ENCODE measurements at regions not wholly inside any gene's neighbourhood (a gene's known extent, or its start where the extent isn't known, plus 50 kb on each side); places are given as distances from the start of the nearest gene placed in this dataset.

DNA sequence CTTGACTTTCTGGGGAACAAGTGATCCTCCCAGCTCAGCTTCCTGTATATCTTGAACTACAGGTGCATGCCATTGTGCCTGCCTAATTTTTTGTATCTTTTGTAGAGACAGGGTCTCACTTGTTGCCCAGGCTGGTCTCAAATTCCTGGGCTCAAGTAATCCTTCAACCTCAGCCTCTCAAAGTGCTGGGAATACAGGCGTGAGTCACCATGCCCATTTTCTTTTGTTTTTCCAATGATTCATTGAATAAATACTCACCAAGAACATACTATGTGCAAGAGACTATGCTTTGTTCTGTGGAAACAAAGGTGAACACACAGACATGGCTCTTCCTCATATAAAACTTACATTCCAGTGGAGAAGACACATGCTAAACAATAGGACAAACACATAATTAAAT lies 407.8 kb upstream of the DAB1 start:
- no peak for DNase-seq (ENCODE audit: low read depth in 2 of 3, low spot score in 1 of 3)

DNA sequence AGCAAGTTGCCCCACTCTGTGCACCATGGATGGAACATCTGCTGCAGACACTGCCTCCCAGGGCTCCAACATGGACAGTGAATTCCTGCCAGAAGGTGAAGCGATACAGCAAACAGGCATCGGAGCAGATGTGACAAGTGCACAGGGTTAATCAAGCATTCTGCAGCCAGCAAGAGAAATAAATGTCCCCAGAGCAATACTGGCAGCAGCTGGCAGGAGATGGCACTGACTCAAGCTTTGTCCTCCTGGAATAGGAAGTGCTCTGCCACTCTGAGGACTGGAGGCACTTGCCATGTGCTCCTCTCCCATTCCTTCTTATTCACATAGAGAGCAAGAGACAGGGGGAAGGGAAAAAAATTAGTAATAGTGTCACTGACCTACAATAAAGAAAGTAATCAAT lies 402.7 kb upstream of the DAB1 start:
- DNase-seq (ENCODE audit: low read depth in 2 of 3, low spot score in 1 of 3), result no peak

DNA sequence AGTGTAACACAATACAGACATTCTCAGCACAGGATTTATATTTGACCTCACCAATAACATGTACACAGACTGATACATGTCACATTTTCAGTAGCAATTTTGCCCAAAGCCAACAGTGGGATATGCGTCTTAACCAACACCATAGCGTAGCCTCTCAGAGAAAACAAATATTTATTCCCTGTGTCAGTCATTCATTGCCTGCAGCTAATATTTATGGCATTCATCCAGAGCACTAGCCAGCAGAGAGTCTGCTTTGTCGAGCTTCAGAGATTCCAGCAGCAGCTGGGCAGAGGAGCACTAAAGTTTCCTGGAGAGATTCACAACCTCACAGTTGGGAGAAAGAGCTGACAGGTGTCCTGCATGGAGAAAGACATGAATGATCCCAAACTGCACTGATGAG lies 400.7 kb upstream of the DAB1 start:
- no peak for DNase-seq (ENCODE audit: low read depth in 2 of 3, low spot score in 1 of 3)

DNA sequence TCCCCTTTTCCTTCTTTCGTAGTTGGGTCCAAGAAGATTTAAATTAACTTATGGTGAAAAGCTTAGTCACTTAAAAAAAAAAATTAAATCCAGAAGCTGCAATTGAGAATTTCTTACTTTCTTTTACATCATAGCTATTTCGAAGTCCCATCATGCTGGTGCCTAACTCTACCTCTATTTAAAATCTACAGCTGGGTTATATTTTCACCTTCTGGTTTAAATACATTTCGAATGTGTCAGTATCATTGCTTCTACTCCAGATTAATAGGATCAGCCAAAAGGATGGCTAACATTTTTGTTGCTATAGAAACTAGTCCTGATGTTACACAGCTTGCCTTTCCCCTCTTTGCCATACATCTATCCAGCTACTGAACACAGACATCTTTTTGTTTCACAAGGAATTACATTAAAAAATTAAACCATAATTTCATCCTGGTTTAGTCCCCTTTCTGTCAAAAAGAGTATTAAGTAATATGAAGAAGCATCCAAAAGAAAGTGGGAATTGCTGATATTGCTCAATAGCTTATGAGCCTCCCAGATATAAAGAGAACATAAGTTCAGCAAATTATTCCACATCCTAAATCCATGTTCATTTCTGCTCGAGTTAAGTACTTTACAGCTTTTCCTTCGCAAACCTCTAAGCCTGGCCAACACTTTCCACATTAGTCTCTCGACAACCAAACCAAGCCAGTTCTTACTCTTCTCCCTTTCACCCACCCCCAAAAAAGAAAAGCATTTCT lies 396.7 kb upstream of the DAB1 start:
- no peak for DNase-seq (ENCODE audit: low read depth in 2 of 3, low spot score in 1 of 3)

DNA sequence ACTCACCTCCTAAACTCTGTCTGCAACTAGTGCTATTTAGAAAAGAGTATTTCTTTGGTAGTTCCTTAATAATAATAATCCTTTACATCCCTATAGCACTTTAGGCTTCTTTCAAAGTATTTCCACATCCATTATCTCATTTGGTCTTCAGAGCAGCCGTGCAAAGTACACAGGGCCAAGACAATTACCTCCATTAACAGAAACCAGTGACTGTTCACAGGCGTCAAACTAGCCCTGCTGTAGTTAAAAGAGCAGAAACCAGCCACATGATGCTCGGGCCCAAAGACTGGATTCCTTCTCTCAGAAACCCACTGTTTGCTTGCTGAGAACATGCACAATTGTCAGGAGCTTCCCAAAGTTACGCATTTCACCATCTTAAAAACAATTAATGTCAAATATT lies 396.0 kb upstream of the DAB1 start:
- no peak for DNase-seq (ENCODE audit: low read depth in 2 of 3, low spot score in 1 of 3)

DNA sequence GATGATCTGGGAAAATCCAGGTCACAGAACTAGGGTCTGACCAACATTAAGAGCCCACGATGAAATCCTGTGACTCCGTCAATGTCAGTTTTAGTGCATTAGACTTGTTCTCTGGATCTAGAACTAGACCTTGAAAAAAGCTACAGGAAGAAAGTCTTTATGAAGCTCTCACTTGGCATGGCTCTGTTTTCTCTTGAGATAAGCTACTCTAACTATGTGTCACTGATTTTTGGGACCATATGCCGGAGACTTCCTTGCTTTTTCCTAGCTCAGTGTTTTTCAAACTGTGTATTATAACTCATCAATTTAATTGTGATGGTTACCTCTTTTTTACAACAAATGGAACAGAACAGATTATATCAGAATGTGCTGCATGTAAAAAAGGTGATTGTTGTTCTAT lies 379.7 kb upstream of the DAB1 start:
- DNase-seq (ENCODE audit: low read depth in 2 of 3, low spot score in 1 of 3), result no peak

DNA sequence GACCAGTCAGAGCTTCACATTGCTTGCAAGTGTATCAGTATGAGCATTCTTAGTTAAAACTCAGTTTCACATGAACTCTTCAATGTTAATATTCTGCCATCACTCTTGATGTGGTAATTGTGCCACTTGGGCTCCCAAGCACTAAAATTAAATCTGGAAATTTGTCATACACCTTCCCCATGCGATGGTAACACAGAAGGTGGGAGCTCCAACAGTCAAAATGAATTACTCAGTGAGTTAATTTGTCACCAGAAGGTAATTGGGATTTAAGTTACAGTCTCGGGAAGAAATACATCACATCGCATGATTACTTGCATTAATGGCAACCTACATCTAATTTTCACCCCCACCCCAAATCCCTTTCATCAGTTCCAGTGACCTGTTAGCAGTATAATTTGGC lies 376.5 kb upstream of the DAB1 start:
- DNase-seq (ENCODE audit: low read depth in 2 of 3, low spot score in 1 of 3), result no peak

DNA sequence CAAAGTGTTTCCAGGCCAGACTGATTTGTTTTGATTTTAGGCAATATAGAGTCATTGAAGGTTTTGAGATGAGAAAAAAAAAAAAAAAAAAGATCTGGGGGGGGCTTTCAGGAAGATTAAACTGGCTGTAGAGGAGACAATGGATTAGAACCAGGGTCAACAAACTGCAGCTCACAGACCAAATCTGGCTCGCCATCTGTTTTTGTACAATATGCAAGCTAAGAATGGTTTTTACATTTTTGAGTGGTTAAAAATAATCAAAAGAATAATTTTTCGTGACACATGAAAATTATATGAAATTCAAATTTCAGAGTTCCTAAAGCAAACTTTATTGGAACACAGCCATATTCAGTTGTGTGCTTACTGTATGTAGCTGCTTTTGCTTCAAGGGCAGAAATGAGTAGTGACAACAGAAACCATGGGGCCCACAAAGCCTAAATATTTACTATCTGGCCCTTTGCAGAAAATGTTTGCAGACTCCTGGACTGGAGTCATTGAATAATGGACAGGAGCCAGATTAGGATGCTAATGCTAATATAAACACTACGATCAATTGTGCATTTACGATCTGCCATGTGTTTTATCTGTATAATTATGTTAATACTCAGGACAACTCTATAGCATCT lies 375.7 kb upstream of the DAB1 start:
- no peak for DNase-seq (ENCODE audit: low read depth in 2 of 3, low spot score in 1 of 3)

DNA sequence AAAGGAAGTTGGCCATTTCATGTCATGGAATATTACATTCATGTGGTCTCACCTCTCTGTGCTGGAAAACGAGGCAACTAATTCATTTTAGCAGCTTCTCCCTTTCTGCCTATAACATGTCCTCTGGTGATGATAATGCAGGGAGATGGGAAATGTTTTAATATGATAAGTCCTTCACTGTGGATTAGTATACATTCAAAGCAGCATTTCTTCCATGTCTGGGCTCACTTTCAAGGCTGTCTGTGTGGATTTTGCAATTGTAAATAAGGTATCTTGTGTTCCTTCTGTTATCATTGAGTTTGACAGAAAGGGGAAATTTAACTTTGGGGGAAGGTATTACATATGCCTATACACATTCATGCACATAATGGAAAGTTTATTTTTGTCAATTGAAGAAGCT lies 374.7 kb upstream of the DAB1 start:
- DNase-seq (ENCODE audit: low read depth in 2 of 3, low spot score in 1 of 3), result no peak

DNA sequence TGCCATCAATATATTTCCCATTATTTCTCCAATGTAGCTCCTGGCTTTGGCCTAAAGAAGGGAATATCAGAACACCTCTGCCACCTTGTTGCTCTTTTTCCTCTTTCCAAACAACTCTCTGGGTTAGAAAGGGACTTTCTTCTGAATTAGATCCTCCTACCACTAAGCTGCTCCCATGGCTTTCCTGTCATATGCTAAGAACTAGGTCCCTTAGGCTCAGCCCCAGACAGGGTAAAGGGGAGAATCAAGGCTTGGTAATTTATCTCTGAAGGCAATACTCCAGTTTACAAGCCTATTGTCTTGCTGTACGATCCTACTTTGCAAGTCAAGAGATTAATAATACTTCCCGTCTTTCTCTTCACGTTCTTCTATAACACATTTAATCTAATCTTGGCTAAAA lies 373.2 kb upstream of the DAB1 start:
- DNase-seq (ENCODE audit: low read depth in 2 of 3, low spot score in 1 of 3), result no peak

DNA sequence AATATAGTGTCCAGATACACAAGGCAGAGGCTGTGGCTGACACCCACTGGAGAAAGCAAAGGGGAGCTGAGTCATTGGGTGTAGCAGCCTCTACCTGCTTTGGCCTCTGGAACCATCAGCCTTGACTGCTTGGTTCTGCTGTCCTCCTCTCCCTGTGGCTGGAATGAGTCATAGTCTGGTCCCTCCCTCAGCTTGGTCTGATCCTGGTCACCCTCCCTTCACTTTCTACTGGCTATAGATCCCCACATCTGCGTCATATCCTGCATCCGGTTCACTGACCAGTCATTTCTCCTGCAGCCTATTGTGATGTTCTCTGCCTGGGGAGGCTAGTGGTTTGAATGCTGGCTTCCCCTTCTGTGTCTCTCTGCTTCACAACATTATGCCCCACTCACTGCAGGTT lies 372.8 kb upstream of the DAB1 start:
- DNase-seq (ENCODE audit: low read depth in 2 of 3, low spot score in 1 of 3), result no peak

DNA sequence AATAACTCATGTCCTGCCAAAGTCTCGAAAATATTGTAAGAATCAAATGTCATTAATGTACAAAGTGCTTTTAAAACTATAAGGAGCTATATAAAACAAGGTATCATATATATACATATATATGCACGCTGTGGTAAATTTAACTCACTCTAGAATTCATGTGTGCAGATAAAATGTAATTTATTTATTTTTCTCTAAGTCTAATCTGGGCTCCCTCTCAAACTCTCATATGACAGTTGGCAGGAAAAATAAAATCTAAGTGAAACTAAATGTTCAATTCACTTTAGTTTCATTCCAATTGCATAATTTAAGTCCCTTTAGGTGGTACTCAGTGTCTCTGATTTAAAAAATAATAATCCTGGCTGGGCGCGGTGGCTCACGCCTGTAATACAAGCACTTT lies 372.0 kb upstream of the DAB1 start:
- no peak for DNase-seq (ENCODE audit: low read depth in 2 of 3, low spot score in 1 of 3)

DNA sequence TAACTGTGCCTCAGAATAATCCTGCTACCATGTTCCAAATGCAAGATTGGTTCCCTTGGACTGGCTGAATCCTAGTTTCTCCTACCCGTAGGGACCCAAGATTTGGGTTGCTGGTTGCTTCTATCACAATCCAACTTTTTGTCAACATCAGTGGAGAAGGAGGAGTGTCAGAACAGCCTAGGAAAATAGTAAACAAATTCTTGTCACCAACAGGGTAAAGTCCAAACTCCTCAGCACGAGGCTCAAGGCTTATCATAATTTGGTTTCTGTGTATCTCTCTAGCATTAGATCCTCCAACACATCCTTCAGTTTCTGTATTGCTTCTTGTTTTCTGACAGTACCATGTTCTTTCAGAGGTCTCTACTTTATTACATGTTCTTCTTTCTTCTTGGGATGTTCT lies 370.2 kb upstream of the DAB1 start:
- DNase-seq (ENCODE audit: low read depth in 2 of 3, low spot score in 1 of 3), result no peak

DNA sequence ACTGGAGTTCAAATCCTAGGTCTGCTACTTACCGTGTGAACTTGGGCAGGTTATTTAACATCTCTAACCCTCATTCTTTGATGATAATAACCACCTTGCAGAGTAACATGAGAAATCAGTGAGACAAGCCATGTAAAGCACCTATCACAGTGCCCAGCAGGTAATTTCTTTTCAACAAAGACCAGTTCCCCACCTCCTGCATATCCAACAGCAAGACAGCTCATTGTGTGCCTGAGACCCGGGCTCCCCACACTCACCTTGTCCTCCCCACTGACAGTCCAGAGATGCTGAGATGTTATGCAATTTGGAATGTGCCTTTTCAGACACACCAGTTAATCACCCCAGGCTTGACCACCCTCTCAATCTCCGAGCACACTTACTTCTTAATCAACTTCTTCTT lies 367.6 kb upstream of the DAB1 start:
- DNase-seq (ENCODE audit: low read depth in 2 of 3, low spot score in 1 of 3), result no peak

DNA sequence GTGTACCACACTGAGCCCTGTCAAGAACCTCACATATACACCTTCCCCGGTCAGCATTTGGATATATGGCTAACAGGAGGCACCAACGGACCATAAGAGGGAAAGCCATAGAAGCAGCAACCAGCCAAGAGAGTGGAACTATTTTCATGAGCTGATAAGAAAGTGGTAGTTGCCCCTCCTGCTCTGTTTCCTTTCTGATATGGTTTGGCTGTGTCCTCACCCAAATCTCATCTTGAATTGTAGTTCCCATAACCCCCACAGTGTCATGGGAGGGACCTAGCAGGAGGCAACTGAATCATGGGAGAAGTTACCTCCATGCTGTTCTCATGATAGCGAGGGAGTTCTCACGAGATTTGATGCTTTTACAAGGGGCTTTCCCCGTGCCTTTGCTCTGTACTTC lies 366.1 kb upstream of the DAB1 start:
- DNase-seq (ENCODE audit: low read depth in 2 of 3, low spot score in 1 of 3), result no peak

DNA sequence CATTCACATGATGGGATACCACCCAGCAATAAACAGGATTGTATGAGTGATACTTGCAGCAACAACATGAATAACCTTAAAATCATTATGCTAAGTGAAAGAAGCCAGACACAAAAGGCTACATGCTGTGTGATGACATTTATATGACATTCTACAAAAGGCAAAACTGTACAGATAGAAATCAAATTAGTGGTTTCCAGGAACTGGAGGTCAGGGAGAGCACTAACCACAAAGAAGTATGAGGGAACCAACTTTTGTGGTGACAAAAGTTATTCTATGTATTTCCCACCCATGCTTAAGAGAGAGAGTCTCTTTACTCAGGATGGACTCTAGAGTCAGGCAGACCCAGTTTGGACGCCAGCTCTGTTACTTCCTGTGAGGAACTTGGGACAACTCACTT lies 364.5 kb upstream of the DAB1 start:
- DNase-seq (ENCODE audit: low read depth in 2 of 3, low spot score in 1 of 3), result no peak

DNA sequence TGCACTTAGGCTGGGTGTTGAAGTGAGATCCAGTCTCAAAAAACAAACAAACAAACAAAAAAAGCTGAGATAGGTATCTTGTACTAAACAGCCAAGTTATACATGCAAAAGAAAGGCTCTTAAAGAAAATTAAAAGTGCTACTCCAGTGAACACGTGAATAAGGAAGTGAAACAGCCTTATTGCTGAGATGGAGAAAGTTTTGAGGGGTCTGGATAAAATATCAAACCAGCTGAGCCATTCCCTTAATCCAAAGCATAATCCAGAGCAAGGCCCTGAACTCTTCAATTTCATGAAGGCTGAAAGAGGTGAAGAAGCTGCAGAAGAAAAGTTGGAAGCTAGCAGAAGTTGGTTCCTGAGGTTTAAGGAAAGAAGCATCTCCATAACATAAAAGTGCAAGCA lies 360.5 kb upstream of the DAB1 start:
- no peak for DNase-seq (ENCODE audit: low read depth in 2 of 3, low spot score in 1 of 3)

DNA sequence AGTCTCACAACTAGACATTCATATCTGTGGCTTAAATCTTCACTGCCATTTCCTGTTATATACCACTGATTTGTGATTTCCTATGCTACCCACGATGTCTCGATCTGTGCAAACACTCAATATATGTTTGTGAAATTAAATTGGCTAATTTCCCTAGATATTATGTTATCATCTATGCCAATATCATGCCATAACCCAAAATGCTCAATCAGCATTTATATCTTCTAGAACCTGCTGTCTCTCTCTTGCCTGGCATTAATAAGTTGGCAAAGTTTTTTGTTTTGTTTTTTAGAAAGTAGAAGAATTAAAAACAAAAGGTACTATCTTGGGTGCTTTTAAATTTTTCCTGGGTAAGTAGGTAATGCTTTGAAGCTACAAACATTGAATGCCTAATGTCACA lies 358.5 kb upstream of the DAB1 start:
- no peak for DNase-seq (ENCODE audit: low read depth in 2 of 3, low spot score in 1 of 3)

DNA sequence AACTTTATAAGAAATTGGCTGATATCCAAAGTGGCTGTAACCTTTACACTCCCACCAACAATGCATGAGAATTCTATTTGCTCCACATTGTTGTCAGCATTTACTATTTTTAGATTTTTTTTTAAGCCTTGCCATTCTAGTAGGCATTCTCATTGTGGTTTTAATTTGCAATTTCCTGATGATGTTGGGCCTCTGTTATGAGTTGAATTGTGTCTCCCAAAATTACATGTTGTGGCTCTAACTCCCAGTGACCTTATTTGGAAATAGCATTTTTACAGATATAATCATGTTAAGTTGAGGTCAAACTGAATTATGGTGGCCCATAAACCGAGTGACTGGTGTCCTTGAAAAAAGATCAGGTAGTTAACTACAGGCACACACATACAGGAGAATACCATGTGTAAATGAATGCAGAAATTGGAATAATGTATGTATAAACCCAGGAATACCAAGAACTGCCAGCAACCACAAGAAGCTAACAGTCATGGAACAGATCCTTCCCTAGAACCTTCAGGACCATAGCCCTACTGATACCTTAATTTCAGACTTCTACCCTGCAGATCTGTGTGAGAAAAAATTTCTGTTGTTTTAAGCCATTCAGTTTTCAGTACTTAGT lies 348.8 kb upstream of the DAB1 start:
- DNase-seq (ENCODE audit: low read depth in 2 of 3, low spot score in 1 of 3), result no peak

DNA sequence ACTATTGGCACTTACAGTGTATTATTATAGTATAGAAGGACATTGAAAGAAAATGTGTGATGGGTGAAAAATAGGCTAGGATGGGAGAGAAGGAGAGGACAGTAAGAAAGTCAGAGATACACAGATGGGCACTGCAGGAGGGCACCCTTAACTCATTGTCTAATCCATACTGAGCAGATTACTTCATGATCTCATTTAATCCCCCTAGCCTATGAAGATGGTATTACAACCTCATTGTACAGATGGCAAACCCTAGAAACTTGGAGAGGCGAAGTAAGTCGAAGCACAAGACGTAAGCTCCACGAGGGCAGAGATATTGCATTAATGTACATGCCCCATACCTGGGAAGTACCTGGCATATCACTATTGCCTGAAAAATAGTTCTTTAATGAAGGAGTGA lies 346.9 kb upstream of the DAB1 start:
- DNase-seq (ENCODE audit: low read depth in 2 of 3, low spot score in 1 of 3), result no peak

DNA sequence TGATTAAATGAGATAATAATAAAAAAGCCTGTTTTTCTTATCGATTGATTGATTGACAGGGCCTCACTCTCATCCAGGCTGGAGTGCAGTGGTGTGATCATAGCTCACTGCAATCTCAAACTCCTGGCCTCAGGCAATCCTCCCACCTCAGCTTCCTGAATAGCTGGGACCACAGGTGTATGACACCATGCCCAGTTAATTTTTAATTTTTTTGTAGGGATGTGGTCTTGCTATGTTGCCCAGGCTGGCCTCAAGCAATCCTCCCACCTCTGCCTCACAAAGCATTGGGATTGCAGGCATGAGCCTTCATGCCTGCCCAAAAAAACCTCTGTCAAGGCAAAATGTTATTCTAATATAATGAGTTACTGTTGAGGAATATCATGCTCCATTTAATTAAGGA lies 346.4 kb upstream of the DAB1 start:
- no peak for DNase-seq (ENCODE audit: low read depth in 2 of 3, low spot score in 1 of 3)

DNA sequence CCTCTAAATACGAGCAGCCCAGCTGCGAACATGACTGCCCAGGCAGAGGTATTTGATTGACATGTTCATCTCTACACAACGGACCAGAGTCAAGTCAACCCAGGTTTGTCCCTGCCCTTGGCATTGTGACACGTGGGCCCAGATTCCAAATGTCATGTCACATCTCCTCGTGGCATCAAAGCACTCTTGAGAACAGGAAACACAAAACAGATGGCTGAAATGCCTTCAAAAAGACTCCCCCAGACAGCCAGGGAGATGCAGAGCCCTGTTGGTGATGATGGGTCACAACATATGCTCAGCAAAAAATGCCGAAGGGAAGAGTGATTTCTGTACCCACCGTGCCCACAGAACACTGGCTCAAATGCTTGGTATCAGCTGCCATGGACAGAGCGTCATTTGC lies 337.8 kb upstream of the DAB1 start:
- DNase-seq (ENCODE audit: low read depth in 2 of 3, low spot score in 1 of 3), result no peak

DNA sequence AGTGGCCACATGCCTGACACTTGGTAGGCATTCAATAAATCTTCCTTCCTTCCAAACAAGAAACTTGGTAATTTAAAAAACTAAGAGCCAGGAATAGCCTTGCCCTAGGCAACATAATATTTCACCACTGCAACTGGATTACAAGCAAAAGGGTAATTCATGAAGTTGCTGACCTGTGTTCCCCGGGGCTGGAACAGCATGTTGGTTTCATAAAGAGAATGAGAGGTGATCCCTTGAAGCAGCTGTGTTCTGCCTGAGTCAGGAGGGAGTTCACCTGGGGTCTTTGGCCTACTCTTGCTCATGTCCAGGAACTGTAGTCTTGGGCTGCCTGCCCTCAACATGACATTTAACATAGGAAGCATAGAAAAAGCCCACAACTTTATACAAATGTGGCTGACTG lies 329.0 kb upstream of the DAB1 start:
- DNase-seq (ENCODE audit: low read depth in 2 of 3, low spot score in 1 of 3), result no peak
